Endothelial cell of umbilical vein (primary cell): ENCODE measurements at regions not wholly inside any gene's neighbourhood (a gene's known extent, or its start where the extent isn't known, plus 50 kb on each side); places are given as distances from the start of the nearest gene placed in this dataset.

Source experiments
- BruUV-seq: library from RNA; stranded (reverse); fragments of 400-500 nt; replicated peaks from 2 replicates; lab custom pipeline; 2021; lab: Mats Ljungman, UMichigan
- CTCF ChIA-PET: fragments of 300-600, 350-600 bp; sonication (Branson Sonifier 250); formaldehyde crosslinking; loops from one replicate; lab custom pipeline; 2021; ENCODE audit warnings: antibody characterized with exemption, inconsistent platforms; lab: Charles Lee
- POLR2A ChIA-PET: fragments of 300-600, 350-600 bp; sonication (Branson Sonifier 250); formaldehyde crosslinking; loops from one replicate; lab custom pipeline; 2021; ENCODE audit warnings: antibody characterized with exemption, inconsistent platforms; lab: Charles Lee
- DNase-seq: peaks from one replicate; pipeline ENCODE4 v3.0.0-alpha.2; 2011; ENCODE audit warnings: low read depth, low spot score
- FAIRE-seq: peaks from 2 replicates; lab custom pipeline; 2011; peaks lifted over from hg19 to GRCh38; lab: Jason Lieb, UNC
- H2AFZ ChIP-seq: 2 replicates; pipeline ENCODE4 v1.6.0; 2012; ENCODE audit warnings: low read depth, low read length, control low read depth, inconsistent platforms
- H3K27ac ChIP-seq: 2 replicates; pipeline ENCODE4 v1.5.1; 2011; ENCODE audit warnings: low read depth, mild to moderate bottlenecking, control low read depth, low read length, moderate library complexity; ENCODE audit not compliant: insufficient read depth
- H3K27me3 ChIP-seq, 2 experiments: 2 replicates each; pipeline versions ENCODE4 v1.6.0 to v1.6.1; 2011; ENCODE audit warnings: low read length in 2 of 2, mixed read lengths in 1 of 2; ENCODE audit not compliant: control insufficient read depth in 2 of 2, insufficient read depth in 2 of 2
- H3K36me3 ChIP-seq, 2 experiments: 2 replicates in 1 of 2; 3 replicates in 1 of 2; pipeline ENCODE4 v1.5.1; 2011; ENCODE audit warnings: low read length in 2 of 2, mild to moderate bottlenecking in 1 of 2, moderate library complexity in 1 of 2; ENCODE audit not compliant: control insufficient read depth in 2 of 2, insufficient read depth in 2 of 2; ENCODE audit errors: extremely low read depth in 1 of 2
- H3K4me1 ChIP-seq: 3 replicates; pipeline ENCODE4 v1.5.1; 2011; ENCODE audit warnings: mild to moderate bottlenecking, low read length; ENCODE audit not compliant: control insufficient read depth, insufficient read depth; ENCODE audit errors: extremely low read depth
- H3K4me2 ChIP-seq: 2 replicates; pipeline ENCODE4 v1.6.1; 2011; ENCODE audit warnings: low read length, control low read depth, mixed read lengths; ENCODE audit not compliant: insufficient read depth
- H3K4me3 ChIP-seq, 3 experiments: fragments of 200-600 bp in 1 of 3; sonication (generic), shearing (Covaris generic) in 1 of 3; replicated peaks in 1 of 3; 2 replicates each; pipeline ENCODE4 v1.5.1; 2011 to 2016; ENCODE audit warnings: control low read depth in 3 of 3, low read length in 3 of 3, mild to moderate bottlenecking in 2 of 3, inconsistent platforms in 1 of 3, low read depth in 1 of 3, moderate library complexity in 1 of 3; ENCODE audit not compliant: insufficient read depth in 1 of 3
- H3K79me2 ChIP-seq: 2 replicates; pipeline ENCODE4 v1.6.0; 2012; ENCODE audit warnings: low read length, inconsistent platforms; ENCODE audit not compliant: control insufficient read depth, insufficient read depth
- H3K9ac ChIP-seq: replicated peaks from 2 replicates; pipeline ENCODE3; 2011; ENCODE audit warnings: low read length, control low read depth; ENCODE audit not compliant: insufficient read depth; ENCODE audit errors: extremely low read depth
- H3K9me1 ChIP-seq: replicated peaks from 3 replicates; pipeline ENCODE4 v1.6.0; 2011; ENCODE audit warnings: mild to moderate bottlenecking, low read length; ENCODE audit not compliant: control insufficient read depth, insufficient read depth; ENCODE audit errors: extremely low read depth
- H3K9me3 ChIP-seq: replicated peaks from 2 replicates; pipeline ENCODE4 v1.5.1; 2012; ENCODE audit warnings: low read length, inconsistent platforms; ENCODE audit not compliant: control insufficient read depth, insufficient read depth
- H4K20me1 ChIP-seq: replicated peaks from 2 replicates; pipeline ENCODE3; 2011; ENCODE audit warnings: mild to moderate bottlenecking, low read length; ENCODE audit not compliant: control insufficient read depth, insufficient read depth; ENCODE audit errors: extremely low read depth
- EZH2 ChIP-seq: IDR thresholded peaks from 2 replicates; pipeline ENCODE4 v1.6.1; 2012; ENCODE audit warnings: borderline replicate concordance, low read depth, mild to moderate bottlenecking, moderate library complexity, low read length, inconsistent platforms; ENCODE audit not compliant: severe bottlenecking
- FOS ChIP-seq: IDR thresholded peaks from 2 replicates; pipeline ENCODE4 v1.6.1; 2011; ENCODE audit warnings: mild to moderate bottlenecking, low read length, moderate library complexity, borderline replicate concordance; ENCODE audit not compliant: insufficient read depth
- GATA2 ChIP-seq: IDR thresholded peaks from 2 replicates; pipeline ENCODE4 v1.7.0; 2011; ENCODE audit warnings: low read depth, mild to moderate bottlenecking, moderate library complexity, mixed read lengths, low read length; ENCODE audit not compliant: insufficient read length, insufficient read depth
- JUN ChIP-seq: IDR thresholded peaks from 2 replicates; pipeline ENCODE4 v1.6.1; 2011; ENCODE audit warnings: borderline replicate concordance, low read depth; ENCODE audit not compliant: insufficient read length, insufficient read depth
- MYC ChIP-seq: IDR thresholded peaks from one replicate; pipeline ENCODE4 v1.6.1; 2011; ENCODE audit warnings: mild to moderate bottlenecking, low read depth, low read length
- POLR2AphosphoS5 ChIP-seq: IDR thresholded peaks from 2 replicates; pipeline ENCODE4 v1.6.1; 2012; ENCODE audit warnings: low read depth, mild to moderate bottlenecking, control low read depth, low read length, moderate library complexity; ENCODE audit not compliant: insufficient read depth
- dilution Hi-C: fragments of 300-500 bp; cut with MboI; formaldehyde crosslinking; loops from one replicate; pipeline ENCODE4 v1.15.0; 2019; ENCODE audit warnings: low sequenced_read_pairs; ENCODE audit not compliant: extremely low pct_ligation_motif_present
- intact Hi-C: fragments of 100-400 bp; cut with micrococcal nuclease; formaldehyde crosslinking; loops from one replicate; pipeline ENCODE4 v1.10.0; 2022
- TF ChIP-seq, protein P1 (sequence below), 2 donors: IDR thresholded peaks; 1 replicate in 1 of 2; 2 replicates in 1 of 2; pipeline ENCODE4 v1.5.1; 2011; ENCODE audit warnings: low read length in 2 of 2, mild to moderate bottlenecking in 2 of 2, moderate library complexity in 2 of 2, control low read depth in 1 of 2, inconsistent platforms in 1 of 2, low read depth in 1 of 2; ENCODE audit not compliant: insufficient read depth in 1 of 2; ENCODE audit errors: extremely low read depth in 1 of 2
- TF ChIP-seq, protein P2 (sequence below): IDR thresholded peaks from 2 replicates; pipeline ENCODE4 v1.6.1; 2011; ENCODE audit not compliant: insufficient read depth, insufficient read length

DNA sequence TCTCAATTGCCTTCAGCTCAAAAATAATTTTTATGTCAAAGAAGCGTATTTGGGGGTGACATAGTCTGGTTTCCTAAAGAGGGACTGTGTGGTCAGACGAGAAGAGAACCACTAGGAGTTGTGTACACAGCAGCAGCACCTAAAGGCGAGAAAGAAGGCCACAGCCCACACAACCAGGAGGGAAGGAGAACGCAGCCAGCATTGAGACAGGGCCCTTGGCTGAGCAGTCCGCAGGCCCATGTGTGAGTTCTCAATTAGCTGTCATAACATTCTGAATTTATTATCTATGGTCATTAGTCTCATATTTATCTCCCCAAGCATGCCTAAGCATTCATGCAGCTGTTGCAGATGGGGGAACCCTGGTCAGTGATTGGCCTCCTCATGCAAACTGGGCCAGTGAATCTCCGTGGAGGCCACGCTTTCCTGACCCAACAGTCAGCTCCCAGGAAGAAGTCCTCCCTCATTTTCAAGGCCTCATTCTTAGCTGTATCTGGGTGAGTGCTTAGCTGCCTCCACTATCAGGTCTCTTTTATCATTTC is 81.2 kb upstream of the ATF7IP start:
- H3K4me2 ChIP-seq = no peak overlapping the region
- BruUV-seq = no TSS peak
- CTCF ChIA-PET = interaction anchor here (1.4 kb wide), 1 partner anchor 11 kb away, joined by 4 read pairs; no protein-coding TSS in a partner anchor
- H3K9ac ChIP-seq = no peak overlapping the region
- no peak overlapping the region for H3K27ac ChIP-seq
- no peaks in the 10 kb centered on the region for H3K4me1 ChIP-seq
- H3K27me3 ChIP-seq = no peaks in the 10 kb centered on the region
- intact Hi-C loops (no loop called here), dilution Hi-C loops (no loop called here)
- H3K9me1 ChIP-seq = no peaks in the 10 kb centered on the region
- H2AFZ ChIP-seq = no peak overlapping the region
- no peak overlapping the region for H3K4me3 ChIP-seq
- H3K9me3 ChIP-seq = no peaks in the 10 kb centered on the region
- POLR2A ChIA-PET = no interaction called here
- no peaks in the 10 kb centered on the region for H4K20me1 ChIP-seq
- FAIRE-seq (no peak), DNase-seq (no peak)
- no peak for TF ChIP-seq JUN
- H3K36me3 ChIP-seq = no peaks in the 10 kb centered on the region
- H3K79me2 ChIP-seq = no peaks in the 10 kb centered on the region

DNA sequence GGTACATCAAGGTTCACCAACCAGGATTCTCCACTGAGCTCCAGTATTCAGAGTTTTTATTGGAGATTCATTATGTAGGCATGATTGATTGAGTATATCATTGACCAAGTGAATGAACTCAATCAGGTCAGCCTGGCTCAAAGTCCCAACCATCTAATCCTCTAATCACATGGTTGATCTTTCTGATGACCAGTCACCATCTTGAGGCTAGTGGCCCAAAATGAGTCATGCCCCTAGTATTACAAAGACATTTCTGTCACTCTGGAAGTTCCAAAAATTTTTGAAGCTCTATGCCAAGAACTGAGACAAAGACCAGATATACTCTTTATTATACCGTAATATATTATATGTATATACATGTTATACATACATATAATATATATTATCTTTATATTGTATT is 75.9 kb upstream of the ATF7IP start:
- DNase-seq (no peak), FAIRE-seq (no peak)
- ChIA-PET CTCF (interaction anchor here (1.0 kb wide), 2 partner anchors 16 to 51 kb away, joined by 3 to 5 read pairs; no protein-coding TSS in a partner anchor), POLR2A (no interaction called here)
- Histone ChIP-seq H3K9me3 (no peaks in the 10 kb centered on the region), H3K9me1 (no peaks in the 10 kb centered on the region), H3K4me3 (no peak overlapping the region), H4K20me1 (no peaks in the 10 kb centered on the region), H3K4me2 (no peak overlapping the region), H2AFZ (no peak overlapping the region), H3K27me3 (no peaks in the 10 kb centered on the region), H3K4me1 (no peaks in the 10 kb centered on the region), H3K36me3 (no peaks in the 10 kb centered on the region), H3K9ac (no peak overlapping the region), H3K79me2 (no peaks in the 10 kb centered on the region), H3K27ac (no peak overlapping the region)
- TF ChIP-seq FOS = no peak
- TF ChIP-seq EZH2 = no peak
- no peak for TF ChIP-seq POLR2AphosphoS5
- TF ChIP-seq, protein P1, sequence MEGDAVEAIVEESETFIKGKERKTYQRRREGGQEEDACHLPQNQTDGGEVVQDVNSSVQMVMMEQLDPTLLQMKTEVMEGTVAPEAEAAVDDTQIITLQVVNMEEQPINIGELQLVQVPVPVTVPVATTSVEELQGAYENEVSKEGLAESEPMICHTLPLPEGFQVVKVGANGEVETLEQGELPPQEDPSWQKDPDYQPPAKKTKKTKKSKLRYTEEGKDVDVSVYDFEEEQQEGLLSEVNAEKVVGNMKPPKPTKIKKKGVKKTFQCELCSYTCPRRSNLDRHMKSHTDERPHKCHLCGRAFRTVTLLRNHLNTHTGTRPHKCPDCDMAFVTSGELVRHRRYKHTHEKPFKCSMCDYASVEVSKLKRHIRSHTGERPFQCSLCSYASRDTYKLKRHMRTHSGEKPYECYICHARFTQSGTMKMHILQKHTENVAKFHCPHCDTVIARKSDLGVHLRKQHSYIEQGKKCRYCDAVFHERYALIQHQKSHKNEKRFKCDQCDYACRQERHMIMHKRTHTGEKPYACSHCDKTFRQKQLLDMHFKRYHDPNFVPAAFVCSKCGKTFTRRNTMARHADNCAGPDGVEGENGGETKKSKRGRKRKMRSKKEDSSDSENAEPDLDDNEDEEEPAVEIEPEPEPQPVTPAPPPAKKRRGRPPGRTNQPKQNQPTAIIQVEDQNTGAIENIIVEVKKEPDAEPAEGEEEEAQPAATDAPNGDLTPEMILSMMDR (IDR thresholded peaks at IDR 0.05; ENCODE audit: extremely low read depth in 1 of 2, insufficient read depth in 1 of 2, low read depth in 1 of 2, low read length in 2 of 2) = no peak
- TF ChIP-seq GATA2 = no peak
- TF ChIP-seq MYC = no peak
- TF ChIP-seq, protein P2, sequence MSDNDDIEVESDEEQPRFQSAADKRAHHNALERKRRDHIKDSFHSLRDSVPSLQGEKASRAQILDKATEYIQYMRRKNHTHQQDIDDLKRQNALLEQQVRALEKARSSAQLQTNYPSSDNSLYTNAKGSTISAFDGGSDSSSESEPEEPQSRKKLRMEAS = no peak
- intact Hi-C loops = no loop called here
- dilution Hi-C loops = no loop called here
- no TSS peak for BruUV-seq
